SK-MEL-5 (cell line): ENCODE measurements at regions not wholly inside any gene's neighbourhood (a gene's known extent, or its start where the extent isn't known, plus 50 kb on each side); places are given as distances from the start of the nearest gene placed in this dataset.

Source experiments
- DNase-seq: peaks from one replicate; pipeline ENCODE4 v3.0.0-alpha.2; 2016; ENCODE audit warnings: low read depth, low spot score
- in situ Hi-C: cut with HindIII; loops from 2 replicates; pipeline ENCODE4 v1.10.0; 2016; ENCODE audit warnings: low sequenced_read_pairs, high pct_unique_total_duplicates, low pct_unique_long_range_greater_than_20kb

DNA sequence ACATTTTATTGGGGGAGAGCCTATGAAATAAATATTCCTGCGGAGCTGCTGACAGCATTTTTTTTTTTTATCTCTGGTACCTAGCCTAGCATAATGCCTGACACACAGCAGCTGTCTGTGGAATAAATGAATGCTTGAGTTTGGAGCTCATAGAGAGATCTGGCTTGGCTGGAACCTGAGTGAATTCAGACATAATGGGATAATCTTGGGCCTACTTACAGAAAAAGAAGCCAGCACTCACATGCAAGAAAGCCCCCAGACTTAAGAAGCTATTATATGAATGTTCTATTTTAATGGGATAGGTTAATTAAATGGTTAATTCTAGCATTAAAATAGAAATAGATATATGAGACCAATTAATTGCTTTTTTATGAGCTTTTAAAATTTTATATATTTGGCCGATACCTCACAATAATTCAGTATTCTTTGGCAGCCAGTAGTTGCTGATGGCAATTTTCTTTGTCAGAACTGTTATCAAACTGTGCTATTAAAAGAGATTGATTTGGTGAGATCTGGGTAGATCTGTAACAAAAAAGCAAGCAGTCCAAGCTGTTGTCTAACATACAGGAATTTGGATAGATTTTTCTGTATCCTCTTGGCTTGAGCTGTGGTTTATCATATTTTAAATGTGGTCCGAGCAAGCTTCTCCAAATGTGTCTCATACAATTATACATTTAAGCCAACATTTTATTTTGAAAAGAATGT is 654.2 kb downstream of the PCDH7 start:
- DNase-seq = no peak
- in situ Hi-C loops = no loop called here

DNA sequence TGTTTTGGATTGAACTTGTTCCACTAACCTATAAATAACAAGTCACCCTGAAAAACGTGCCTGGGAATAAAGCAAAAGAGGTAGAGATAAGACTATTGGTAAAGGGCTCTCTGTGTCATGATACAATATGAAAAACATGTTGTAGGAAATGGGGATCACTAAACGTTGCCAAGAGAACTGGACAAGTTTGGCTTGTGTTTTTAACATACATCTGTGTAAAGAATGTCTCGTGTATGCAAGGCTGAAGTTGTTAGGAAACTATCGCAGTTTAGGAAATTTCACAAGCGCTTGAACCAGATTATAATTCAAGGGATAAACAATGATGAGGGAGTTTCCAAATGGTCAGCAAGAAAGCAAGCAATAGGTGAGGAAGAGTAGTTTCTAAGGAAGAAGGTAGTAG is 655.8 kb downstream of the PCDH7 start:
- no peak for DNase-seq
- in situ Hi-C loops = no loop called here

DNA sequence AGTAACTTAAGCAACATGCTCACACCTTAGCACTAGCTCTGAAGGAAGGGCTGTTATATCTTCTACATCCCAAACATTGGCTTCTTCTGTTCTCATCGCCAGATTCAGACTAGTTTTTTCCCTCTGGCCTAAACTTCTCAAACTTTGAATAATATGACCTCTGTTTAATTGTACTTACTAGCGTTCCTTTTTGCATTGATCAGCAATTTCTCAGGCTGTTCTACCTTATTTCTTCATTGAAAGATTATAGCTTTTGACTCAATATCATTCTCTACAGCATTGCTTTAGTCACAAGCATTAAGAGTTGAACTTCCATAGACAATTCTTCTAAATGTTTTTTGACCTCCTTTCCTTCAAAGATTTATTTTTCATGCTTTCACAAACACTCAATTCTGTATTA is 659.2 kb downstream of the PCDH7 start:
- DNase-seq = no peak
- in situ Hi-C loops = no loop called here

DNA sequence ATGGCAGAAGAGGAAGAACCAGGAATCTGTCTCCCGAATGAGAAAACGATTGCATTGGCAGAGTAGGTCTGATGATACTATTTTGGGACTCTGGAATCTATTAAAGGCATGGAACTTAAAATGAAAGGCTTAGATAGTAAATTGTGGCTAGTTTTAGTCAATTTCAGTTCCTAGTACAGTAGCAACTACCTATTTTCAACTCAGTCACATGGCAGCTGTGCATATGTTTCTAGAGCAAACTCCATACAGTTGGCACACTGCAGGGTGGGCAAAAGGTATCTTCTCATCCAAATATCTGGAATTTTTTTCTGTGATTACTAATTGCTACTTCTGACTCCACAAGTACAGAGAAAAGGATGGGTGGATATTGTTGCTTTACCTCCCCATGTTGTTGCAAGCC is 663.6 kb downstream of the PCDH7 start:
- in situ Hi-C loops = no loop called here
- DNase-seq = no peak

DNA sequence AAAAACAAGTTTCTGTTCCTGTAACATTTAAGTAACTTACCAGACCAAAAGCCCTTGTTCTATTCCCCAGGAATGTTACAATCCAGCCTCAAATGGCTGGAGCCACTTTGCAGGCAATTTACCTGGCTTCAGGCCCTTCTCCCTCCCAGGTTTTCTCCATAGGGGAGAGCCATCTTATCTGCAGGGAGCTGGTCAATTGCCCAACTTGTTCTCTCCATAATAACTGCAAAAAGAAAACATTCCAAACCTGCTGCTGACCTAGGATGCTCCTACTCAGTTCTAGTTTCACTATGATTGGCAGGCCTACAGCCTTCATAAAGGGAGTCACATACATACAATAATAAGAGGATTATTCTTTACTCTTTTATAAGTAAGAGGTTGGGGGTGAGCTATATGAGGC is 670.7 kb downstream of the PCDH7 start:
- in situ Hi-C loops = no loop called here
- no peak for DNase-seq

DNA sequence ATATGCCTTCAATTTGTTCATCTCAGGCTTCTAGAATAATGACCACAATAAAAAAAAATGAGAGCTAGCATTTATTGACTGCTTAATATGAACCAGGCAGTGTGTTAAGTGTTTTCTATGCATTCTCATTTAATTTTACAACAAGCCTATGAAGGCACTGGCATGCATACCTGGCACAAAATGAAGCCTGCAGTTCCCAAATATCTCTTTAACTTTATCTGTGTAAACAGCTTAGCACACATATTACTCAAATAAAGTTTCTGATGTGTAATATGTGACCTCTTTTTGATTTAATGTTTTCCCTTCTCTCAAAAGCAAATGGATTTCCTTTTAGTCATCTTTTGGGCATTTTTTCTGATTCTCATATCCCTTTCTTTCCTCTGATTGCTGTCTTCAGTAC is 671.8 kb downstream of the PCDH7 start:
- in situ Hi-C loops = no loop called here

DNA sequence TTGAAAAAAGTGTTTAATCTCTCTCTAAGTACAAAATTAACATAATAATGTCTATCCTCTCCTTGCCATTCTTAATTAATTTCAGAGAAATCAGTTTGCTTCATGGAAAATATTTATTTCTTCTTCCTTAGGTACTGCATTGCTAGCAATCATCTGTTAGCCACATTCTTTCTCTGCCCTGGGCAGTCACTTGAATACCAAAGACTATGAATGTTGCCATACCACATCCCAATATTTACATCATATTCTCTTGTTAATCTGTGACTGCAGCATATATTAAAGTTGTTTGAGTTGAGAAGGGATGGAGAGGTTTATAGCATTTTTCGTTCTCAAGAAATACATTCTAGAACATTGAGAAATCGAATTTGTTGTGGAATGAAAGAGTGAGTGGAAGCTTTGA is 672.8 kb downstream of the PCDH7 start:
- no peak for DNase-seq
- in situ Hi-C loops = no loop called here

More for the DNA sequence above, 671.8 kb downstream of the PCDH7 start:
- no peak for DNase-seq

DNA sequence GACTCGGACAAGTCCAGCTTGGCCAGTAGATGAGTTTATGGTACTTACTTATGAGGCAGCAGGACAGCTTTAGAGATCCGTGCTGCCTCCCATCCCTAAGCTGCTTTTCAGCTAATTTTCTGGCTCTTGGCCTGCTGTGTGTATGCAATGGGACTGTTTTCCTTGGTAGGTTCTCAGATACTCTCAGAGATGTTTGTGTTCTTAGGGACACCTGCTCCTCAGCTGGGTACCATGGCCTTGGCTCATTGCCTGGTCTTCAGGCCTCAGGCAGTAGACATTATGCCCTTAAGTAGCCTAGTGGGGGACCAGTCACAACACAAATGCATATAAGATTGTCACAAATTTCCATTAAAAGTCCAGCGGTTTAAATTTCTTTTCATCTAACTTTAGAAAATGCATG is 688.0 kb downstream of the PCDH7 start:
- DNase-seq = no peak
- in situ Hi-C loops = no loop called here

DNA sequence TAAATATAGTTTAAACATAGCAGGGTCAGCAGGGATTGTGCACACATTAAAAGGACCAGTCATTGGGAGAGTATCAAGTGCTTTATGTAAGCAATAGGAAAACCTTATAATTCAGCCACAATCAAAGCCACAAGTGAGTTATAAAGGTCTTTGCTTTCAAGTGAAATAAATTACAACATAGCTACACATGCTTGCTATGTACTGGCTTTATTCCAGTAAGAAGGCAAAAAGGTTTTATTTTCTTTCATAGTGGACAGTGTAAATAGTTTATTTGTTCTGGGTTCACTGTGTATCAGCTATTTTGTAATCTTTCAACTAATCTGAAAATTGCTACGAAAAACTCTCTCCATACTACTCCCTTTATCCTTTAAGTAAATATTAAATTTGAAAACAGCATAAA is 691.4 kb downstream of the PCDH7 start:
- in situ Hi-C loops = no loop called here
- peak; percentile 12 for DNase-seq

DNA sequence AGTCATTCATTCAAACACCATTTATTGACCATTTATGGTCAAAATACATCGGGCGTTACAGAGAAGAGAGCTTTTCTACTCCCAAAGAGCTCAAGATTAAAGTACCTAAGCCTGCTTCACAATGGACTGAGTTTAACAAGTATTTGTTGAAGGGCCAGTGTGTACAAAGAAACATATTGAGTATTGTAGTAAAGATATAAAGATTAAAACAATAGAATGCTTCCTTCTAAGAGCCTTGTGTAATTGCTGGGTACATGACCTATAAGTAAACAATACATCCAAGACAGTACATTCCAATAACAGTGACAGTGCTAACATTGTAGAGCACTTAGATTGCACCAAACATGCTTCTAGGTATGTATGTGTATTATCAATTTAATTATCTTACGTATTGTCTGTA is 695.5 kb downstream of the PCDH7 start:
- in situ Hi-C loops = no loop called here

DNA sequence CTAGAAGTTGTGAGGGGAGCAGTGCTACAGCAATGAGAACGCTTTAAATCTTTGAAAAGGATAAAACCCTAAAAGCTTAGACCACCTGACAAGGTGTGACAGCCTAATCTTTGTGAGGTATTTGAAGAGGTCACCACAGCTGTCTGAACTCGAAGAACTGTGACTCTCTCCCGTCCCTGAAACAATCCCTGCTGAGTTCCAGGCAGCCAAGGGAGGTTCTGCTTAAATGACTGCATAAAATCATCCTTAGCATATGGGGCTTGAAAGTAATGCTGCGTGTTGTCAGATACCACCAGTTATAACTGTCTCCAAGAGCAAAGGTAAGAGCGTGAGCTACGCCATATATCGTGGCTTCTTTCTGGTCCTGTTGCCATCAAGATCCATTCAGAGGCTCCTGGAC is 696.3 kb downstream of the PCDH7 start:
- no peak for DNase-seq

More for the DNA sequence above, 695.5 kb downstream of the PCDH7 start:
- DNase-seq = no peak

DNA sequence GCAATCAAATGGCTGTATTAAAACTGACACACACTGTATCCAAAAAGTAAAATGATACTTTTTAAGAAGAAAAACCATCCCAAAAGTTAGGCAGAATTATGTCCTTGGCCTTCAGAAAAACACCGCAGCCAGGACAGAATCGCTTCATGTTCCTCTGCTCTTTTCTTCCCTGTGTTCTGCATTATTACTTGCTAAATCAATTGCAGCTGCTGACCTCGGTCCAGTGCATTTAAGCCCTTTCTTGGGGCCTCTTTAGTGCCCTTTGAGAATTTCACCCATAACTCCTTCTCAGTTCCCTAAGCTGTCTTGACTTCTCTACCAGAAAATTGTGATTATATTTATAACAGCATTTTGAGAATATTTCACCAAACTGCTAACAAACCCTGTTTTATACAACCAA is 696.9 kb downstream of the PCDH7 start:
- in situ Hi-C loops = no loop called here
- DNase-seq = no peak

More for the DNA sequence above, 696.3 kb downstream of the PCDH7 start:
- in situ Hi-C loops = no loop called here

DNA sequence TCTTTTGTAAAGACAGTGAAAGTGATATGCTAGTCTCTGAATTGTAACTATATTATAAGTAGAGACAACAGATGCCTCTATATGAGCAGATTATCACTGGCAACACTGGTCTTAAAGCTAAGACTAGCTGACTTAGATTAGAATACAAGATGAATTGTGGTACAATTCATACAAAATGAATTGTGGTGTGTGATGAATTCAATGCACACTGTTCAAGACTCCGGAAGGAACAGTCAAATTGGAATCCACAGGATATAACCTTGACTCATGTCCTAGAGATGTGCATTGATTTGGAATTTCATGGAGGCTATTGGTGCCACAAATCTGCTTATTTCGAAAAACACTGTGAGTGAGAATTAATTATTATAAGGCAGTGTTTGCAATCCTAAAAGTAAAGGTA is 701.8 kb downstream of the PCDH7 start:
- peak; percentile 57 for DNase-seq
- in situ Hi-C loops = no loop called here

DNA sequence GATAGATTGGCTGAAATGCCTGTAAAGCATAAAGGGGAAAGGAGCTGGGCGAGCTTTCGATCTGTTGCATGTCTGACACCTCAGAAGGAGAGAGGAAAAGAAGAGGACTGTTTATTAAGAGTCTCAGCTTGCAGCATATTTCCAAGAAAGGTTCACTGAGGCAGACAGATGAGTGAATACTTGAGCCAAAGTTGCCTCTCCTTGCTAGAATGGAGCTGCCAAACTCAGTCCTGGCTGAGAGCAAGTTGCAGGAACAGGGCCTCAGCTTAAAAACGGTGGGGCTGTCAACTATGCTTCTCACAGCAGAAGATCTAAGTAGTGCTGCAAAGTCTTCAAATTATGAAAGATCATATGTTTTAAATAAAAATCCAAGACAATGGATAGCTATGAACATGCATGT is 707.5 kb downstream of the PCDH7 start:
- in situ Hi-C loops = no loop called here
- no peak for DNase-seq

DNA sequence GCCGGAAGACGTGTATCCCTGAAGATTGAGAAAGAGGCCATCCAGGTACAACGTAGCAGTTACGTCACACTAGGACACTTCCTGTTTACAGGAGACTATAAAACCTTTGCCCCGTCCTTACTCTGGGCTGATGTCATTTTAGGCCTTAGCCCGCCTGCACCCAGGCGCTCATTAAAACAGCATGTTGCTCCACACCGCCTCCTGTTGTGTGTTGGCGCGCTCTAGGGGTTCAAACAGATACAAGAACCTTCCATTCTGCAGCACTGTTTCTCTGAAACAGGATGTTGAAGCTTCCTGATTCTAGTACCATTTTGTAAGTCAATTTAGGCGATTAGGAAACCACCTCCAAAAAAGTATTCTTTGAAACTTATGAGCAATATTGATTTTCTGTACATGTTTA is 722.1 kb downstream of the PCDH7 start:
- peak; percentile 40 for DNase-seq
- in situ Hi-C loops = no loop called here

DNA sequence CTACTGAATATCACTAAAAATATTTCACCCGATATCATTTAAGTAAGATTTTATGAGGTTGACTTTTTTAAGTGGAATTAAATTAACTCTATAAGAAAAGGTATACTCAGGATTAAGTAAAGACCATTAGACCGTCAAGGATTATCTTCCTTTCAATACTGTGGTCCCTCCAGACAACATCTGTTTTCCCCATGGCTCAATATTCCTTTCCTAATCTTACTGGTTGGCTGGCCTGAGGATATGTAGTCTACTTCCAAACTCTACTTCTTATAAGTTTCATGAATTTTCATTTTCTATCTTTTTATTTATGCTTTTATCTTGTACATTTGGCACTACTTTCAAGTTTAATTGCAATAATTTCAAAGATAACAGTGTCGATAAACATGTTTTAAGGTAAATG is 725.4 kb downstream of the PCDH7 start:
- in situ Hi-C loops = no loop called here
- no peak for DNase-seq

DNA sequence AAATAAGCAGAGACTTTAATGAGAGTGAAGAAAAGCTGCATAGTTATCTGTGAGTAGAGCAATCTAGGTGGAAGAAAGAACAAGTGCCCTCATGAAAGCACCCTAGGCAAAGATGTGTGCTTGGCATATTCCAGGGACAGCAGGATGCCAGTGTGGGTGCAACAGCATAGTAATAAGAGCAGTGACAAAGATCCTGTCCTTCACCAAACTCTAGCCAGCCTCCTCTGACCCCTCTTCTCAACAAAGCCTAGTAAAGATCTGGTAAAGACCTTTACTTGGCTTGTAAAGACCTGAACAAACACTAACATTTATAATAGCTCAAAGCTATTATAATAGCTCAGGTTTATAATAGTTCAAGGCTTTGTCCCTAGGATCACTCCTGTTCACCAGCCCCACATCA is 735.4 kb downstream of the PCDH7 start:
- DNase-seq = no peak
- in situ Hi-C loops = no loop called here

DNA sequence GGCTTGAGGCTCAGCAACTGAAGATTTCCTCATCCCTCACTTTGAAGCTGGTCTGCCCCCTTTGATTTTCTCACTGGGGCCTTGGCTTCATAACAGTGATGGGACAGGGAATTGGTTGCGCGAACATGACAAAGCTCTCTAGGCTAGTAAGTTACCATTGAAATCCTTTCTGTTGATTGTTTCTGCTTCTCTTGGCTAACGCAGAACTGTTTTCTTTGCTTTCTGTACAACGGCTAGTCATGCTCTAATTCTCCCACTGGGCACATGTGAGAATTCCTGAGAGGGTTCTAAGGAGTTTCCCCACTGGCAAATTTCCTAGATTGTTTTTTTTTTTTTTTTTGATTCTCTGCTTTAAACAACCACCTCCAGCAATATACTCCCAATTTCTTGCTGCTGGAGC is 738.6 kb downstream of the PCDH7 start:
- in situ Hi-C loops = no loop called here
- no peak for DNase-seq

DNA sequence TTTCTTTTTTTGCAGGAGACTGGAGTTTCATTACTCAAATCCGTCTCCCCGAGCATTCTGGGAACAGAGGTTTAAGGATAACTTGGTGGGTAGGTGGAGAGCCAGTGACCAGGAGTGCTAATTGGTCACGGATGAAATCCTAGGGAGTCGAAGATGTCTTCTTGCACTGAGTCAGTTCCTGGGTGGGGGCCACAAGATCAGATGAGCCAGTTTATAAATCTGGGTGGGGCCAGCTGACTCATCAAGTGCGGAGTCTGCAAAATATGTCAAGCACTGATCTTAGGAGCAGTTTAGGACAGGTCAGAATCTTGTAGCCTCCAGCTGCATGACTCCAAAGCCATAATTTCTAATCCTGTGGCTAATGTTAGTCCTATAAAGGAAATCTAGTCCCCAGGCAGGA is 741.3 kb downstream of the PCDH7 start:
- no peak for DNase-seq
- in situ Hi-C loops = no loop called here

DNA sequence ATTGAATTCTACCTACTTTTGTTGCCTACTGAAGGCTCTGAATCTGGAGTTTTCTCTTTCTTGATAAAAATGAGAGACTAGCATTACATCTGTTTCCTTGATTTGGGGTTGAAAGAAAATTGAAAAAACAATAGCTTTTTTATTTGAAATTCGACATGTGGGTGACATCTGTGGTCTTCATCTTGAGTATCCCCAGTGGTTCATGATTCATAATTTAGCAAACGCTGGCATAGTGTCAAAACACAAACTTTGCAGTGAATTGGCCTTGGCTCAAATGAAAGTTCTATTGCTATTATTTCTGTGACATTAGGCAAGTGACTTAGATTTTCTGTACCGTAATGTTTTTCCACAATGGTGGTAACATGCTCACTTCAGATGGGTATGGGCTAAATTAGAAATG is 747.6 kb downstream of the PCDH7 start:
- in situ Hi-C loops = no loop called here

More for the DNA sequence above, 747.6 kb downstream of the PCDH7 start:
- no peak for DNase-seq
